B cell (primary cell): ENCODE measurements at regions not wholly inside any gene's neighbourhood (a gene's known extent, or its start where the extent isn't known, plus 50 kb on each side); places are given as distances from the start of the nearest gene placed in this dataset.

Source experiments
- ATAC-seq: fragments of 200-7000 bp; cut with Tn5 transposase; one replicate; pipeline ENCODE4 v1.10.0; 2021; ENCODE audit warnings: low read depth, mild to moderate bottlenecking, moderate number of reproducible peaks, moderate library complexity
- CTCF ChIA-PET: fragments of 350-600 bp; sonication (Branson Sonifier 250); formaldehyde crosslinking; loops from one replicate; lab custom pipeline; 2021; ENCODE audit warnings: antibody characterized with exemption, inconsistent platforms; lab: Charles Lee
- POLR2A ChIA-PET: fragments of 350-600 bp; sonication (Branson Sonifier 250); formaldehyde crosslinking; loops from one replicate; lab custom pipeline; 2021; ENCODE audit warnings: antibody characterized with exemption; lab: Charles Lee
- DNase-seq: peaks from one replicate; pipeline ENCODE4 v3.0.0; 2013
- H2AFZ ChIP-seq: 2 replicates; pipeline ENCODE4 v1.6.1; 2012; ENCODE audit warnings: mild to moderate bottlenecking, low read depth, low read length; ENCODE audit not compliant: insufficient read depth, poor library complexity, severe bottlenecking
- H3K27ac ChIP-seq, 2 donors: 1 replicate in 1 of 2; 2 replicates in 1 of 2; pipeline ENCODE4 v1.5.1; 2012 to 2013; ENCODE audit warnings: low read length in 2 of 2, mild to moderate bottlenecking in 2 of 2, moderate library complexity in 1 of 2
- H3K27me3 ChIP-seq, 4 experiments: fragments of 200-600 bp in 1 of 4; sonication (generic) in 1 of 4; replicated peaks in 1 of 4; 1 replicate in 2 of 4; 2 replicates in 2 of 4; pipeline versions ENCODE4 v1.6.1 to v1.7.0; 2013 to 2016; ENCODE audit warnings: low read length in 3 of 4, mild to moderate bottlenecking in 2 of 4, mixed read lengths in 1 of 4, moderate library complexity in 1 of 4; ENCODE audit not compliant: insufficient read depth in 4 of 4, control insufficient read depth in 3 of 4; ENCODE audit errors: control extremely low read depth in 1 of 4
- H3K36me3 ChIP-seq, 2 experiments: replicated peaks in 1 of 2; 1 replicate in 1 of 2; 2 replicates in 1 of 2; pipeline versions ENCODE4 v1.6.1 to v1.7.1; 2013; ENCODE audit warnings: low read length in 1 of 2; ENCODE audit not compliant: insufficient read depth in 2 of 2, control insufficient read depth in 1 of 2; ENCODE audit errors: control extremely low read depth in 1 of 2, extremely low read depth in 1 of 2
- H3K4me1 ChIP-seq, 2 donors: fragments of 200-600 bp in 1 of 2; sonication (generic) in 1 of 2; 1 replicate in 1 of 2; 2 replicates in 1 of 2; pipeline versions ENCODE4 v1.5.1 to v1.6.1; 2013 to 2017; ENCODE audit warnings: low read length in 2 of 2; ENCODE audit not compliant: control insufficient read depth in 2 of 2, insufficient read depth in 2 of 2
- H3K4me2 ChIP-seq: replicated peaks from 2 replicates; pipeline ENCODE3; 2012; ENCODE audit warnings: mild to moderate bottlenecking, low read depth, low read length; ENCODE audit not compliant: poor library complexity, severe bottlenecking
- H3K4me3 ChIP-seq, 5 experiments: fragments of 200-600 bp in 1 of 5; sonication (generic) in 1 of 5; 1 replicate in 3 of 5; 2 replicates in 2 of 5; pipeline versions ENCODE4 v1.5.1 to v1.7.0; 2011 to 2016; ENCODE audit warnings: low read length in 4 of 5, mild to moderate bottlenecking in 4 of 5, low read depth in 2 of 5, control low read depth in 1 of 5, moderate library complexity in 1 of 5; ENCODE audit not compliant: insufficient read depth in 1 of 5; ENCODE audit errors: control extremely low read depth in 1 of 5, extremely low read depth in 1 of 5
- H3K79me2 ChIP-seq: fragments of 200-600 bp; sonication (generic); one replicate; pipeline ENCODE4 v1.6.0; 2016; ENCODE audit warnings: low read length; ENCODE audit not compliant: control insufficient read depth, insufficient read depth
- H3K9ac ChIP-seq: fragments of 200-600 bp; sonication (generic); 2 replicates; pipeline ENCODE4 v1.6.1; 2017; ENCODE audit warnings: mild to moderate bottlenecking, low read length, moderate library complexity
- H3K9me3 ChIP-seq, 3 donors: one replicate each; pipeline versions ENCODE4 v1.6.1 to v1.7.1; 2013; ENCODE audit warnings: low read length in 2 of 3; ENCODE audit not compliant: control insufficient read depth in 2 of 3, insufficient read depth in 1 of 3; ENCODE audit errors: control extremely low read depth in 1 of 3
- H4K20me1 ChIP-seq: 2 replicates; pipeline ENCODE4 v1.6.0; 2012; ENCODE audit warnings: mild to moderate bottlenecking, low read length; ENCODE audit not compliant: insufficient read depth, control insufficient read depth, poor library complexity, severe bottlenecking
- H3K27ac Mint-ChIP-seq: one replicate; pipeline ENCODE4 v1.8.0; 2021; ENCODE audit warnings: mixed read lengths
- H3K27me3 Mint-ChIP-seq: one replicate; pipeline ENCODE4 v1.8.0; 2021; ENCODE audit warnings: mixed read lengths
- H3K4me1 Mint-ChIP-seq: one replicate; pipeline ENCODE4 v1.8.0; 2021; ENCODE audit warnings: mixed read lengths
- H3K4me3 Mint-ChIP-seq: one replicate; pipeline ENCODE4 v1.8.0; 2021; ENCODE audit warnings: mixed read lengths
- H3K9me3 Mint-ChIP-seq: one replicate; pipeline ENCODE4 v1.8.0; 2022; ENCODE audit warnings: mixed read lengths; ENCODE audit not compliant: insufficient read depth
- EZH2 ChIP-seq: IDR thresholded peaks from 2 replicates; pipeline ENCODE4 v1.6.1; 2012; ENCODE audit warnings: borderline replicate concordance, low read depth, mild to moderate bottlenecking, moderate library complexity, low read length; ENCODE audit not compliant: insufficient read depth, poor library complexity, severe bottlenecking
- WGBS: methylation state at CpG from one replicate; pipeline ENCODE4 v1.1.5; 2013; ENCODE audit warnings: missing lambda C conversion rate; ENCODE audit not compliant: insufficient coverage; 5-methylcytosine and 5-hydroxymethylcytosine counted together
- intact Hi-C: fragments of 100-400 bp; cut with micrococcal nuclease; formaldehyde crosslinking; loops from one replicate; pipeline ENCODE4 v1.10.0; 2022
- TF ChIP-seq, protein P1 (sequence below): fragments of 200-600 bp; IDR thresholded peaks from one replicate; pipeline ENCODE4 v1.8.0; 2022; ENCODE audit warnings: antibody characterized with exemption, mild to moderate bottlenecking

DNA sequence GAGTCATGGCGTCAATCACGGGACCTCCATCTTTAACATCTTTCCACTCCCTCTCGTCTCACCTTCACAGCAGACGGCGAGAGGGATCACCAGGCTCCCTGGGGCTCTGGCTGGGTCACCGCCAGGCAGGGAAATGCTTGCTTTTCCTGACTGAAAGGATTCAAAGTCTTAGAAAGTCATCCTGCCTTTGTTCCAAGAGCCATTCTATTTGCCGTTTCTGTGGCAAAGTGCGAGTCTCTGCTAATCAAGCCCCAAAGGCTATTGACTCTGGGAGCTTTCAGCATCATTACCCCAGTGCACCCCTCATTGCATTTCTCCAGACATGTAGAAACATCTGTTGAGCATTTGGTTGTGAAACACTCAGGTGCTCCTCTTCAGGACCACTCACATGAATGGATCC lies 69.6 kb downstream of the GSC start:
- Histone ChIP-seq H3K9me3 (no peaks in the 10 kb centered on the region), H4K20me1 (no peaks in the 10 kb centered on the region), H3K4me1 (no peaks in the 10 kb centered on the region), H3K4me3 (no peak overlapping the region), H3K27ac (no peak overlapping the region), H2AFZ (no peak overlapping the region), H3K27me3 (peaks cover 0 to 3% (median 0%) of the 10 kb centered on the region in 4 experiments), H3K36me3 (no peaks in the 10 kb centered on the region), H3K9ac (no peak overlapping the region), H3K4me2 (no peak overlapping the region), H3K79me2 (no peaks in the 10 kb centered on the region)
- Mint-ChIP-seq H3K9me3 (no peaks in the 10 kb centered on the region), H3K4me3 (no peak overlapping the region), H3K27ac (no peak overlapping the region), H3K4me1 (no peaks in the 10 kb centered on the region), H3K27me3 (peaks cover 4% of the 10 kb centered on the region)
- ATAC-seq: no peak
- WGBS: 82% methylated on average over 8 of the region's 8 CpGs
- POLR2A ChIA-PET: no interaction called here
- TF ChIP-seq, protein P1, sequence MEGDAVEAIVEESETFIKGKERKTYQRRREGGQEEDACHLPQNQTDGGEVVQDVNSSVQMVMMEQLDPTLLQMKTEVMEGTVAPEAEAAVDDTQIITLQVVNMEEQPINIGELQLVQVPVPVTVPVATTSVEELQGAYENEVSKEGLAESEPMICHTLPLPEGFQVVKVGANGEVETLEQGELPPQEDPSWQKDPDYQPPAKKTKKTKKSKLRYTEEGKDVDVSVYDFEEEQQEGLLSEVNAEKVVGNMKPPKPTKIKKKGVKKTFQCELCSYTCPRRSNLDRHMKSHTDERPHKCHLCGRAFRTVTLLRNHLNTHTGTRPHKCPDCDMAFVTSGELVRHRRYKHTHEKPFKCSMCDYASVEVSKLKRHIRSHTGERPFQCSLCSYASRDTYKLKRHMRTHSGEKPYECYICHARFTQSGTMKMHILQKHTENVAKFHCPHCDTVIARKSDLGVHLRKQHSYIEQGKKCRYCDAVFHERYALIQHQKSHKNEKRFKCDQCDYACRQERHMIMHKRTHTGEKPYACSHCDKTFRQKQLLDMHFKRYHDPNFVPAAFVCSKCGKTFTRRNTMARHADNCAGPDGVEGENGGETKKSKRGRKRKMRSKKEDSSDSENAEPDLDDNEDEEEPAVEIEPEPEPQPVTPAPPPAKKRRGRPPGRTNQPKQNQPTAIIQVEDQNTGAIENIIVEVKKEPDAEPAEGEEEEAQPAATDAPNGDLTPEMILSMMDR: no peak
- TF ChIP-seq EZH2: no peak
- intact Hi-C loops: no loop called here
- CTCF ChIA-PET: no interaction called here
- no peak for DNase-seq

DNA sequence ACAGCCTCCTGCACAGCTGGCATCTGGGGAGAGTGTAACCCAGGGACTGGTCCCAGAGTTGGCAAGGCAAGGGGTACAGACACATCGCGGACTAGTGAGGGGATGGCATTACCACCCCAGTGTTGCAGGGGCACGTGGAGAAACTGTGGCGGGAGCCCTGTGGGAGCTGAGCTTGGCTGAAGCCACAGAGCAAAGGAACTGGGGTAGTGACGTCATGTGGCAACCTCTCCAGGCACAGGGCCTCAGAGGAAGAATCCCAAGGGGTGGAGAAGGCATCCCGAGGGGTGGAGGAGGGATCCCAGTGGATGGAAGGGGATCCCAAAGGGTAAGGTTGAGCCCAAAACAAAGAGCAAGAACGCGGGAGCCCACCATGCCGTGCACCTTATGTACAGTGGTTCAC lies 70.1 kb downstream of the GSC start:
- 66% methylated on average over 6 of the region's 9 CpGs for WGBS
- H3K27ac Mint-ChIP-seq: no peak overlapping the region
- Histone ChIP-seq H2AFZ (no peak overlapping the region), H3K9ac (no peak overlapping the region), H3K4me3 (no peak overlapping the region), H3K36me3 (no peaks in the 10 kb centered on the region), H3K27ac (no peak overlapping the region), H3K79me2 (no peaks in the 10 kb centered on the region), H3K27me3 (peaks cover 0 to 3% (median 0%) of the 10 kb centered on the region in 4 experiments), H3K4me1 (no peaks in the 10 kb centered on the region), H3K9me3 (no peaks in the 10 kb centered on the region), H4K20me1 (no peaks in the 10 kb centered on the region), H3K4me2 (no peak overlapping the region)
- DNase-seq (no peak), ATAC-seq (no peak)
- H3K4me3 Mint-ChIP-seq: no peak overlapping the region
- ChIA-PET CTCF (no interaction called here), POLR2A (no interaction called here)
- peaks cover 4% of the 10 kb centered on the region for H3K27me3 Mint-ChIP-seq
- H3K9me3 Mint-ChIP-seq: no peaks in the 10 kb centered on the region
- H3K4me1 Mint-ChIP-seq: no peaks in the 10 kb centered on the region
- intact Hi-C loops: no loop called here
- TF ChIP-seq, protein P1: no peak
- TF ChIP-seq EZH2: no peak
